HL-60 (cell line): ENCODE measurements at regions not wholly inside any gene's neighbourhood (a gene's known extent, or its start where the extent isn't known, plus 50 kb on each side); places are given as distances from the start of the nearest gene placed in this dataset.

Experiments used
- DNase-seq, 2 experiments: peaks; one replicate each; pipeline ENCODE4 v3.0.0-alpha.2; 2010 to 2020; ENCODE audit warnings: low read depth in 1 of 2, low spot score in 1 of 2
- H3K27ac ChIP-seq: fragments of 250-450 bp; sonication (Bioruptor Pico); replicated peaks from 2 replicates; pipeline ENCODE4 v1.5.1; 2020; ENCODE audit warnings: mild to moderate bottlenecking, moderate library complexity
- H3K27me3 ChIP-seq: fragments of 250-450 bp; sonication (Bioruptor Pico); 2 replicates; pipeline ENCODE4 v1.5.1; 2021; ENCODE audit warnings: mild to moderate bottlenecking, moderate library complexity; ENCODE audit not compliant: insufficient read depth, poor library complexity, severe bottlenecking
- H3K4me3 ChIP-seq: replicated peaks from 2 replicates; pipeline ENCODE4 v1.5.1; 2011; ENCODE audit warnings: mild to moderate bottlenecking, control low read depth, low read length; ENCODE audit not compliant: insufficient read depth
- GABPA ChIP-seq: IDR thresholded peaks from 2 replicates; pipeline ENCODE4 v1.6.1; 2012; ENCODE audit warnings: low read depth
- POLR2AphosphoS5 ChIP-seq: IDR thresholded peaks from 2 replicates; pipeline ENCODE4 v1.6.1; 2012; ENCODE audit warnings: low read depth
- SPI1 ChIP-seq: IDR thresholded peaks from 2 replicates; pipeline ENCODE4 v1.6.1; 2012; ENCODE audit warnings: low read depth, mild to moderate bottlenecking, borderline replicate concordance
- TF ChIP-seq, protein P1 (sequence below): IDR thresholded peaks from one replicate; pipeline ENCODE4 v1.5.1; 2011; ENCODE audit warnings: low read length, control low read depth, inconsistent platforms; ENCODE audit not compliant: insufficient read depth
- TF ChIP-seq, protein P2 (sequence below): IDR thresholded peaks from 2 replicates; pipeline ENCODE4 v1.6.1; 2012; ENCODE audit warnings: low read depth; ENCODE audit not compliant: insufficient replicate concordance

DNA sequence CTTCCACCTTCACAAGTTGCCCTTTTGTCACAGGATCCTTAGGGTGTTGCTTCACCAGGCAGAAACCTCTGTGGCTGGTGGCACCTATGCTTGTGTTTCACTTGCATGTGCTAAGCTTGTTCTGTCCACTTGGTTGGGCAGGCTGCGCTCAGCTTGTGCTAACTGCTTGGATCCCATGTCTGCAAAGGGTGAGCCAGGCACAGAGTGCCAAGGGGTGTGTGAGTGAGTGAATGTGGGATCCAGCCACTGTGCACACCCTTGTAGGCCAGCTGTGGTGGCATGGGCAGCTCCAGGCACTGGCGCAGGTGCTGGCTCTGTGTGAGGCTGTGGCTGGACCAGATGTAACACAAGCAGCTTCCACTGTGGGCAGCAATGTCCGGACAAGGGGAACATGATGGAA lies 728.7 kb upstream of the ROBO1 start:
- Histone ChIP-seq H3K27ac (no peak overlapping the region), H3K4me3 (no peak overlapping the region), H3K27me3 (no peaks in the 10 kb centered on the region)
- DNase-seq: no peak
- TF ChIP-seq, protein P1, sequence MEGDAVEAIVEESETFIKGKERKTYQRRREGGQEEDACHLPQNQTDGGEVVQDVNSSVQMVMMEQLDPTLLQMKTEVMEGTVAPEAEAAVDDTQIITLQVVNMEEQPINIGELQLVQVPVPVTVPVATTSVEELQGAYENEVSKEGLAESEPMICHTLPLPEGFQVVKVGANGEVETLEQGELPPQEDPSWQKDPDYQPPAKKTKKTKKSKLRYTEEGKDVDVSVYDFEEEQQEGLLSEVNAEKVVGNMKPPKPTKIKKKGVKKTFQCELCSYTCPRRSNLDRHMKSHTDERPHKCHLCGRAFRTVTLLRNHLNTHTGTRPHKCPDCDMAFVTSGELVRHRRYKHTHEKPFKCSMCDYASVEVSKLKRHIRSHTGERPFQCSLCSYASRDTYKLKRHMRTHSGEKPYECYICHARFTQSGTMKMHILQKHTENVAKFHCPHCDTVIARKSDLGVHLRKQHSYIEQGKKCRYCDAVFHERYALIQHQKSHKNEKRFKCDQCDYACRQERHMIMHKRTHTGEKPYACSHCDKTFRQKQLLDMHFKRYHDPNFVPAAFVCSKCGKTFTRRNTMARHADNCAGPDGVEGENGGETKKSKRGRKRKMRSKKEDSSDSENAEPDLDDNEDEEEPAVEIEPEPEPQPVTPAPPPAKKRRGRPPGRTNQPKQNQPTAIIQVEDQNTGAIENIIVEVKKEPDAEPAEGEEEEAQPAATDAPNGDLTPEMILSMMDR: no peak
- TF ChIP-seq, protein P2, sequence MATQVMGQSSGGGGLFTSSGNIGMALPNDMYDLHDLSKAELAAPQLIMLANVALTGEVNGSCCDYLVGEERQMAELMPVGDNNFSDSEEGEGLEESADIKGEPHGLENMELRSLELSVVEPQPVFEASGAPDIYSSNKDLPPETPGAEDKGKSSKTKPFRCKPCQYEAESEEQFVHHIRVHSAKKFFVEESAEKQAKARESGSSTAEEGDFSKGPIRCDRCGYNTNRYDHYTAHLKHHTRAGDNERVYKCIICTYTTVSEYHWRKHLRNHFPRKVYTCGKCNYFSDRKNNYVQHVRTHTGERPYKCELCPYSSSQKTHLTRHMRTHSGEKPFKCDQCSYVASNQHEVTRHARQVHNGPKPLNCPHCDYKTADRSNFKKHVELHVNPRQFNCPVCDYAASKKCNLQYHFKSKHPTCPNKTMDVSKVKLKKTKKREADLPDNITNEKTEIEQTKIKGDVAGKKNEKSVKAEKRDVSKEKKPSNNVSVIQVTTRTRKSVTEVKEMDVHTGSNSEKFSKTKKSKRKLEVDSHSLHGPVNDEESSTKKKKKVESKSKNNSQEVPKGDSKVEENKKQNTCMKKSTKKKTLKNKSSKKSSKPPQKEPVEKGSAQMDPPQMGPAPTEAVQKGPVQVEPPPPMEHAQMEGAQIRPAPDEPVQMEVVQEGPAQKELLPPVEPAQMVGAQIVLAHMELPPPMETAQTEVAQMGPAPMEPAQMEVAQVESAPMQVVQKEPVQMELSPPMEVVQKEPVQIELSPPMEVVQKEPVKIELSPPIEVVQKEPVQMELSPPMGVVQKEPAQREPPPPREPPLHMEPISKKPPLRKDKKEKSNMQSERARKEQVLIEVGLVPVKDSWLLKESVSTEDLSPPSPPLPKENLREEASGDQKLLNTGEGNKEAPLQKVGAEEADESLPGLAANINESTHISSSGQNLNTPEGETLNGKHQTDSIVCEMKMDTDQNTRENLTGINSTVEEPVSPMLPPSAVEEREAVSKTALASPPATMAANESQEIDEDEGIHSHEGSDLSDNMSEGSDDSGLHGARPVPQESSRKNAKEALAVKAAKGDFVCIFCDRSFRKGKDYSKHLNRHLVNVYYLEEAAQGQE: no peak
- no peak for TF ChIP-seq POLR2AphosphoS5
- no peak for TF ChIP-seq SPI1
- TF ChIP-seq GABPA: no peak

DNA sequence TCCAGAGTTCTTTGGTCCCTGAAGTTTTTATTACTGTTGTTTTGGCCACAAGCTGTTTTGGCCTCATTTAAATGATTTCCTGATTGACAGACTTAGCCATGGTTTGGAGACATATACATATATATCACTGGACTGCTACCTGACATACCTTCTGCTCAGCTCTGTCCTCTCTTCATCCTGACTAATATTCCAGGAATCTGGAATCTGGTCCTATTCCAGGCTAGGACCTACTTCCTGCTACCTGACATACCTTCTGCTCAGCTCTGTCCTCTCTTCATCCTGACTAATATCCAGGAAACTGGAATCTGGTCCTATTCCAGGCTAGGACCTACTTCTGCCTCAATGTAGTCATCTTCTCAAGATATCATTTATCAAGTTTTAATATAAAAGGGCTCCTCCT lies 724.4 kb upstream of the ROBO1 start:
- Histone ChIP-seq H3K27me3 (no peaks in the 10 kb centered on the region), H3K4me3 (no peak overlapping the region), H3K27ac (no peak overlapping the region)
- no peak for DNase-seq
- TF ChIP-seq, protein P1: no peak

DNA sequence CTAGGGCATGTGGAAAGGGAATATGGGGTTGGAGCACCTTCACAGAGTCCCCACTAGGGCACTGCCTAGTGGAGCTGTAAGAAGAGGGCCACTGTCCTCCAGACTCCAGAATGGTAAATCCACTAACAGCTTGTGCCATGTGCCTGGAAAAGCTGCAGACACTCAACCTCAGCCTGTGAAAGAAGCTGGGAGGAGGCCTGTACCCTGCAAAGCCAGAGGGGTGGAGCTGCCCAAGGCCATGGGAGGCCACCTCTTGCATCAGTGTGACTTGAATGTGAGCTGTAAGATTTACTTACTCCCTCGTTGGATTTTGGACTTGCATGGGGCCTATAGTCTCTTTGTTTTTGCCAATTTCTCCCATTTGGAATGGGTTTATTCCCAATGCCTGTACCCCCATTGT lies 705.2 kb upstream of the ROBO1 start:
- Histone ChIP-seq H3K27ac (no peak overlapping the region), H3K4me3 (no peak overlapping the region), H3K27me3 (no peaks in the 10 kb centered on the region)
- DNase-seq: no peak
- TF ChIP-seq, protein P1: no peak
- TF ChIP-seq POLR2AphosphoS5 (no peak), SPI1 (no peak), GABPA (no peak)
- TF ChIP-seq, protein P2: no peak

DNA sequence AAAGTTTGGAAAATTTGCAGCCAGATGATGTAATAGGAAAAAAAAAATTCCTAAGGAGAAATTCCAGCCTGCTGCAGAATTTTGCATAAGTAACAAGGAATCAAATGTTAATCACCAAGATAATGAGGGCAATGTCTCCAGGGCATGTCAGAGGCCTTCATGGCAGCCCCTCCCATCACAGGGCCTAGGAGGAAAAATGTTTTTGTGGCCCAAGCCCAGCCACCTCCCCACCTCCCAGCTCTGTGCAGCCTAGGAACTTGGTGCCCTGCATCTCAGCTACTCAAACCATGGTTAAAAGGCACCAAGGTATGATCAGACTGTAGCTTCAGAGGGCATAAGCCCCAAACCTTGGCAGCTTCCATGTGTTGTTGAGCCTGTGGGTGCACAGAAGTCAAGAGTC lies 704.7 kb upstream of the ROBO1 start:
- no peak for DNase-seq

More for the DNA sequence above, 704.7 kb upstream of the ROBO1 start:
- H3K27ac ChIP-seq: no peak overlapping the region
- H3K4me3 ChIP-seq: no peak overlapping the region
- TF ChIP-seq POLR2AphosphoS5: no peak
- TF ChIP-seq GABPA: no peak
- no peak for TF ChIP-seq SPI1
- TF ChIP-seq, protein P1: no peak
- TF ChIP-seq, protein P2: no peak
- H3K27me3 ChIP-seq: no peaks in the 10 kb centered on the region
